CD4-positive, alpha-beta T cell (primary cell): ENCODE measurements at regions not wholly inside any gene's neighbourhood (a gene's known extent, or its start where the extent isn't known, plus 50 kb on each side); places are given as distances from the start of the nearest gene placed in this dataset.

ENCODE experiments used
- ATAC-seq: fragments of 200-7000 bp; cut with Tn5 transposase; one replicate; pipeline ENCODE4 v1.10.0; 2022; ENCODE audit warnings: mild to moderate bottlenecking; ENCODE audit not compliant: poor library complexity
- CTCF ChIA-PET: fragments of 350-600 bp; sonication (Branson Sonifier 250); formaldehyde crosslinking; loops from one replicate; lab custom pipeline; 2021; ENCODE audit warnings: antibody characterized with exemption, inconsistent platforms; lab: Charles Lee
- POLR2A ChIA-PET: fragments of 350-600 bp; sonication (Branson Sonifier 250); formaldehyde crosslinking; loops from one replicate; lab custom pipeline; 2021; ENCODE audit warnings: antibody characterized with exemption, inconsistent platforms; lab: Charles Lee
- DNase-seq, 14 experiments: peaks; one replicate each; pipeline ENCODE4 v3.0.0-alpha.2; 2013 to 2020; ENCODE audit warnings: mixed read lengths in 2 of 14
- H3K27ac ChIP-seq, 2 donors: one replicate each; pipeline versions ENCODE4 v1.5.1 to v1.7.0; 2013; ENCODE audit warnings: low read length in 2 of 2, low read depth in 1 of 2, mild to moderate bottlenecking in 1 of 2
- H3K27me3 ChIP-seq, 2 experiments: 1 replicate in 1 of 2; 2 replicates in 1 of 2; pipeline versions ENCODE4 v1.6.1 to v1.7.0; 2013; ENCODE audit warnings: low read length in 2 of 2, control low read depth in 1 of 2, mild to moderate bottlenecking in 1 of 2, moderate library complexity in 1 of 2; ENCODE audit not compliant: insufficient read depth in 2 of 2, control insufficient read depth in 1 of 2
- H3K36me3 ChIP-seq: one replicate; pipeline ENCODE4 v1.6.1; 2013; ENCODE audit warnings: low read length, control low read depth; ENCODE audit not compliant: insufficient read depth
- H3K4me1 ChIP-seq: one replicate; pipeline ENCODE4 v1.6.1; 2013; ENCODE audit warnings: low read length, control low read depth; ENCODE audit not compliant: insufficient read depth
- H3K4me3 ChIP-seq: one replicate; pipeline ENCODE4 v1.5.1; 2013; ENCODE audit warnings: mild to moderate bottlenecking, low read length, moderate library complexity
- H3K9me3 ChIP-seq, 2 experiments: 1 replicate in 1 of 2; 2 replicates in 1 of 2; pipeline versions ENCODE4 v1.6.1 to v1.7.0; 2013; ENCODE audit warnings: low read length in 2 of 2, mild to moderate bottlenecking in 2 of 2, control low read depth in 1 of 2, moderate library complexity in 1 of 2; ENCODE audit not compliant: control insufficient read depth in 1 of 2, insufficient read depth in 1 of 2
- H3K27ac Mint-ChIP-seq: one replicate; pipeline ENCODE4 v1.8.0; 2020; ENCODE audit warnings: mixed read lengths
- H3K27me3 Mint-ChIP-seq: one replicate; pipeline ENCODE4 v1.8.0; 2021; ENCODE audit warnings: mixed read lengths
- H3K36me3 Mint-ChIP-seq: one replicate; pipeline ENCODE4 v1.8.0; 2021; ENCODE audit warnings: low read depth, mixed read lengths
- H3K4me1 Mint-ChIP-seq: one replicate; pipeline ENCODE4 v1.8.0; 2021; ENCODE audit warnings: low read depth, mixed read lengths
- H3K4me3 Mint-ChIP-seq: one replicate; pipeline ENCODE4 v1.8.0; 2020; ENCODE audit warnings: mild to moderate bottlenecking, mixed read lengths
- H3K9me3 Mint-ChIP-seq: one replicate; pipeline ENCODE4 v1.8.0; 2020; ENCODE audit warnings: mixed read lengths
- intact Hi-C, 2 experiments: fragments of 100-400 bp; cut with DNase I in 1 of 2; cut with micrococcal nuclease in 1 of 2; formaldehyde crosslinking; loops; one replicate each; pipeline versions ENCODE4 v1.15.1 to v1.9.0; 2023 to 2025; cut with DNase I, micrococcal nuclease
- TF ChIP-seq, protein P1 (sequence below): fragments of 200-600 bp; IDR thresholded peaks from one replicate; pipeline ENCODE4 v1.8.0; 2022; ENCODE audit warnings: antibody characterized with exemption, mild to moderate bottlenecking

DNA sequence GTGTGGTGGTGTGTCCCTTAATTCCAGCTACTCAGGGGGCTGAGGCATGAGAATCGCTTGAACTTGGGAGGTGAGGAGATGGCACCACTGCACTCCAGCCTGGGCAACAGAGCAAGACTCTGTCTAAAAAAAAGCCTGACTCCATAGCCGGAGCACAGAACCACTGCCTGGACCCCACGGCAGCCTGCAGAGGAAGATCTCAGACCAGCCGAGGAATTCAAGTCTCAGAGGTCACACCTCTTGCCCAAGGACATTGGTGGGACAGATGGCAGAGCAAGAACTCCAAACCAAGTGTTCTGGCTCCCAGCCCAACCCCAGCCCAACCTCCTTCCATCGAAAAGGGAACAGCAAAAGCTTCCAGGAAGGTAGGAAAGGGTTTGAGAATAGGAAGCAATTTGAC lies 70.8 kb downstream of the SMIM20 start:
- DNase-seq: no peak
- no peak for ATAC-seq
- Histone ChIP-seq H3K4me1 (peaks cover 6% of the 10 kb centered on the region), H3K36me3 (no peaks in the 10 kb centered on the region), H3K27ac (no peak overlapping the region), H3K4me3 (no peak overlapping the region), H3K27me3 (no peaks in the 10 kb centered on the region), H3K9me3 (no peaks in the 10 kb centered on the region)
- TF ChIP-seq, protein P1, sequence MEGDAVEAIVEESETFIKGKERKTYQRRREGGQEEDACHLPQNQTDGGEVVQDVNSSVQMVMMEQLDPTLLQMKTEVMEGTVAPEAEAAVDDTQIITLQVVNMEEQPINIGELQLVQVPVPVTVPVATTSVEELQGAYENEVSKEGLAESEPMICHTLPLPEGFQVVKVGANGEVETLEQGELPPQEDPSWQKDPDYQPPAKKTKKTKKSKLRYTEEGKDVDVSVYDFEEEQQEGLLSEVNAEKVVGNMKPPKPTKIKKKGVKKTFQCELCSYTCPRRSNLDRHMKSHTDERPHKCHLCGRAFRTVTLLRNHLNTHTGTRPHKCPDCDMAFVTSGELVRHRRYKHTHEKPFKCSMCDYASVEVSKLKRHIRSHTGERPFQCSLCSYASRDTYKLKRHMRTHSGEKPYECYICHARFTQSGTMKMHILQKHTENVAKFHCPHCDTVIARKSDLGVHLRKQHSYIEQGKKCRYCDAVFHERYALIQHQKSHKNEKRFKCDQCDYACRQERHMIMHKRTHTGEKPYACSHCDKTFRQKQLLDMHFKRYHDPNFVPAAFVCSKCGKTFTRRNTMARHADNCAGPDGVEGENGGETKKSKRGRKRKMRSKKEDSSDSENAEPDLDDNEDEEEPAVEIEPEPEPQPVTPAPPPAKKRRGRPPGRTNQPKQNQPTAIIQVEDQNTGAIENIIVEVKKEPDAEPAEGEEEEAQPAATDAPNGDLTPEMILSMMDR: no peak
- no peak overlapping the region for H3K4me3 Mint-ChIP-seq
- CTCF ChIA-PET: no interaction called here
- POLR2A ChIA-PET: no interaction called here
- no peaks in the 10 kb centered on the region for H3K27me3 Mint-ChIP-seq
- intact Hi-C loops: loop anchor here (5.0 to 10.0 kb wide), 4 partner anchors 142 to 1028 kb away; partner anchors contain the start of gene RBPJ (in 1 of the 2)
- peaks cover 8% of the 10 kb centered on the region for H3K4me1 Mint-ChIP-seq
- no peak overlapping the region for H3K27ac Mint-ChIP-seq
- no peaks in the 10 kb centered on the region for H3K9me3 Mint-ChIP-seq
- no peaks in the 10 kb centered on the region for H3K36me3 Mint-ChIP-seq

- H3K4me1 ChIP-seq: peaks cover 6% of the 10 kb centered on the region
- Mint-ChIP-seq H3K4me3 (no peak overlapping the region), H3K36me3 (no peaks in the 10 kb centered on the region), H3K4me1 (peaks cover 8% of the 10 kb centered on the region), H3K27me3 (no peaks in the 10 kb centered on the region), H3K27ac (no peak overlapping the region), H3K9me3 (no peaks in the 10 kb centered on the region)
- no peak overlapping the region for H3K27ac ChIP-seq
- H3K36me3 ChIP-seq: no peaks in the 10 kb centered on the region
- ATAC-seq: no peak
- no peak for DNase-seq
- H3K27me3 ChIP-seq: no peaks in the 10 kb centered on the region
- intact Hi-C loops: loop anchor here (5.0 to 10.0 kb wide), 4 partner anchors 145 to 1025 kb away; partner anchors contain the start of gene RBPJ (in 1 of the 2)
- CTCF ChIA-PET: interaction anchor here (1.5 kb wide), 1 partner anchor 15 kb away, joined by 6 read pairs; no protein-coding TSS in a partner anchor
- no peaks in the 10 kb centered on the region for H3K9me3 ChIP-seq
- TF ChIP-seq, protein P1: no peak
- H3K4me3 ChIP-seq: no peak overlapping the region
- POLR2A ChIA-PET: no interaction called here
Observed at GRCh38 chr4:25986807-25987206, 72.8 kb downstream of the SMIM20 start.

- intact Hi-C loops: no loop called here
- Mint-ChIP-seq H3K4me3 (no peak overlapping the region), H3K36me3 (no peaks in the 10 kb centered on the region), H3K4me1 (peaks cover 8% of the 10 kb centered on the region), H3K27me3 (no peaks in the 10 kb centered on the region), H3K27ac (no peak overlapping the region), H3K9me3 (no peaks in the 10 kb centered on the region)
- H3K27me3 ChIP-seq: no peaks in the 10 kb centered on the region
- H3K36me3 ChIP-seq: no peaks in the 10 kb centered on the region
- H3K4me3 ChIP-seq: no peak overlapping the region
- ATAC-seq: no peak
- POLR2A ChIA-PET: no interaction called here
- CTCF ChIA-PET: no interaction called here
- H3K27ac ChIP-seq: no peak overlapping the region
- DNase-seq: no peak
- H3K9me3 ChIP-seq: no peaks in the 10 kb centered on the region
- H3K4me1 ChIP-seq: peaks cover 6% of the 10 kb centered on the region
- TF ChIP-seq, protein P1: no peak
Observed at GRCh38 chr4:25991340-25991739, 77.3 kb downstream of the SMIM20 start.
